WTC11 (cell line): ENCODE measurements at regions not wholly inside any gene's neighbourhood (a gene's known extent, or its start where the extent isn't known, plus 50 kb on each side); places are given as distances from the start of the nearest gene placed in this dataset.

ENCODE experiments used
- CTCF ChIP-seq: fragments of 200-600 bp; IDR thresholded peaks from 2 replicates; pipeline ENCODE4 v1.8.0; 2022; ENCODE audit warnings: antibody characterized with exemption
- ETV6 ChIP-seq: sonication (generic); formaldehyde crosslinking; IDR thresholded peaks from 2 replicates; pipeline ENCODE4 v1.8.1; 2022; ENCODE audit warnings: mild to moderate bottlenecking, missing genetic modification reagents
- MAX ChIP-seq: sonication (generic); formaldehyde crosslinking; IDR thresholded peaks from 2 replicates; pipeline ENCODE4 v1.8.0; 2022; ENCODE audit warnings: mild to moderate bottlenecking, missing genetic modification reagents
- MYBL2 ChIP-seq: sonication (generic); formaldehyde crosslinking; IDR thresholded peaks from 2 replicates; pipeline ENCODE4 v1.8.1; 2023; ENCODE audit warnings: mild to moderate bottlenecking, moderate library complexity, missing genetic modification reagents
- NR3C1 ChIP-seq: sonication (generic); formaldehyde crosslinking; conservative IDR thresholded peaks from 2 replicates; pipeline ENCODE4 v1.8.1; 2023; ENCODE audit warnings: low read depth, mild to moderate bottlenecking, missing genetic modification reagents
- RELA ChIP-seq: sonication (generic); formaldehyde crosslinking; IDR thresholded peaks from 2 replicates; pipeline ENCODE4 v1.8.1; 2022; ENCODE audit warnings: missing genetic modification reagents, mild to moderate bottlenecking, borderline replicate concordance
- RORB ChIP-seq: fragments of 250-450 bp; sonication (Bioruptor Pico); IDR thresholded peaks from 2 replicates; pipeline ENCODE4 v1.9.0; 2021; ENCODE audit warnings: mild to moderate bottlenecking
- TP53 ChIP-seq: sonication (generic); formaldehyde crosslinking; IDR thresholded peaks from 2 replicates; pipeline ENCODE4 v1.8.1; 2023; ENCODE audit warnings: mild to moderate bottlenecking, missing genetic modification reagents
- ZNF138 ChIP-seq: sonication (generic); formaldehyde crosslinking; conservative IDR thresholded peaks from 2 replicates; pipeline ENCODE4 v1.8.1; 2022; ENCODE audit warnings: mild to moderate bottlenecking, moderate library complexity, missing genetic modification reagents

- TF ChIP-seq ZNF138 (CRISPR knock-in tag), result no peak
- TF ChIP-seq MYBL2 (CRISPR knock-in tag), result no peak
- no peak for TF ChIP-seq CTCF
- no peak for TF ChIP-seq TP53
- TF ChIP-seq ETV6 (CRISPR knock-in tag), result no peak
- TF ChIP-seq MAX (CRISPR knock-in tag), result no peak
- TF ChIP-seq RELA (CRISPR knock-in tag), result no peak
- no peak for TF ChIP-seq RORB (CRISPR knock-in tag)
- no peak for TF ChIP-seq NR3C1 (CRISPR knock-in tag)
Observed at GRCh38 chr3:132912416-132912753, 125.8 kb upstream of the TMEM108 start.
